HG02678 (cell line): ENCODE measurements at regions not wholly inside any gene's neighbourhood (a gene's known extent, or its start where the extent isn't known, plus 50 kb on each side); places are given as distances from the start of the nearest gene placed in this dataset.

Experiments used
- ATAC-seq: cut with Tn5 transposase; IDR thresholded peaks from one replicate; pipeline ENCODE4 v1.9.1; 2021; ENCODE audit warnings: mild to moderate bottlenecking, moderate library complexity; ENCODE audit not compliant: unreplicated experiment

DNA sequence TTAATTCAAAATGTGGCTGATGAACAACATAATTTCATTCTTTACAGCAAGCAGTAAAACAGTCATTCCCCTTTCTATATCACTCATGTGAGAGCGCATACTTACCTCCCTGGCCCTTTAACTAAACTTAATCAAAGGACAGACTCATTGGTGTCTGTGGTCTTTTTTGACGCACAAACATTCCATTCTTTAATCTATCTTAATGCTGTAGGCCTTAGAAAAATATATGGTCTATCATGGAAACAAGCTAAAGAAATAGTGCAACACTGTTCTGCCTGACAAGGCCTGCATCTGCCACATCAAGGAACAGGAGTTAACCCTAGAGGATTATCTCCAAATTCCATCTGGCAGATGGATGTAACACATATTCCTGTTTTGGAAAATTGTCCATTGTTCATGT lies 878.1 kb downstream of the NLGN4Y start:
- ATAC-seq, result no peak

DNA sequence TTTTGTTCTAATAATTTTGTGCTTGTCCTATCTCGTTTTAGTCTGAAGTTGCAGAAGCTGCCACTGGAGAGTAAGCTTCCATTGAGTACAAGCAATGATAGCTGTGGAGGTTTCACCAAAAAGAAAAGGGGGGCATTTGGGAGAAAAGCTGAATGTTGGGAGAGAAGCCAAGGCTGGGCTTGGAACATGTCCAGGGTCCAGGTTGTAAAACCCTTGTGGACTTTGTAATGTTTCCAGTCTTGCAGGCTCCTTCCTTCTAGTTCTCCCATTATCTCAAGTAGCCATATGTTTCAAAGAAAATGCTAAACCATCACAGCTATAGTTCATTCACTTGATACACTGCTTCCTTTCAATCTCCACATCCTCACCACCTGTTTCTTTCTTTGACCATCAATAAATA lies 880.2 kb downstream of the NLGN4Y start:
- no peak for ATAC-seq

DNA sequence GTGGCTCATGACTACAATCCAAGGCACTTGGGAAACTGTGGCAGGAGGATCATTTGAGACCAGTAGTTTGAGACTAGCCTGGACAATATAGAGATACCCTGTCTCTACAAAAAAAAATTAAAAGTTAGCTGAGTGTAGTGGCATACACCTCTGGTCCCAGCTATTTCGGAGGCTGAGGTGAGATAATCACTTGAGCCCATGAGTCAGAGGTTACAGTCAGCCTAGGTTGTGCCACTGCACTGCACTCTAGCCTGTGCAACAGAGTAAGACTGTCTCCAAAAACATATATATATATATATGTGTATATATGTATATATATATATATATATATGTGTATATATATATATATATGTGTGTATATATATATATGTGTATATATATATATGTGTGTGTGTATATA lies 890.8 kb downstream of the NLGN4Y start:
- no peak for ATAC-seq

DNA sequence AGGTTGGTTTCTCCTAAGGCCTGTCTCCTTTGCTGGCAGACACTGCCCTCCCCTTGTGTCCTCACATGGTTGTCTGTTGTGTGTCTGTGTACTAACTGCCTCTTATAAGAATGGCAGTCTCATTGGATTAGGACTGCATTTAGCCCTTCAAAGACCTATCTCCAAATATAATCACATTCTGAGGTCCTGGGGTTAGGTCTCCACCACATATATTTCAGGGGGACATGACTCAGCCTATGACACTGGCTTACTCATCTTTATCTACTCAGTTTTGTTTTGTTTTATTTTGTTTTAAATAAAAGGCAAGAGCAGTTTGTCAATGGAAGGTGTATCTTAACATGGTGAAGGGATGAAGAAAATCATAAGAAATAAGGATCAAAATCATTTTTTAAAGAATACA lies 894.3 kb downstream of the NLGN4Y start:
- ATAC-seq, result no peak

DNA sequence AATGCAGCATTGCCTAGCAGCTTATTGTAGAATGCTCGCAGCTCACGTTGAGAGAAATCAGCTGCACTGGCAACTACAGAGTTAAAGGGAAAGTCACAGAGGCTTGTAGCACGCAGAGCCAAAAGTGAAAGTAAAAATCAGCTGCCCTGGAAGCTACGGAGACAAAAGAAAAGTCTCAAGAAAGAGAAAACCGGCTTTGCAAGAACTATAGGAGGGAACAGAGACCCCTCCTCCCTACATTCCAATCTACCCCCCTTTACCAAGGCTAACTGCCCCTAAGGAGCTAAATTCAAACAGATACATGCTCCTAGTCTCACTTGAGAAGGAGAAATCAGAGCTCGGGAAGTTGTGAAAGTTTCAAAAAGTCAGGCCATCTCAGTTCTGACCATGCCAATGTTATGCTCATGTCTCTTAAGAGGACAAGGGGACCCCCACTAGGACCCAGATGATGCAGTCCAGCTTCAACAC lies 900.4 kb downstream of the NLGN4Y start:
- peak; percentile 89 for ATAC-seq

- ATAC-seq, result no peak
Observed at GRCh38 chrY:15440021-15440695, 915.8 kb downstream of the NLGN4Y start.

DNA sequence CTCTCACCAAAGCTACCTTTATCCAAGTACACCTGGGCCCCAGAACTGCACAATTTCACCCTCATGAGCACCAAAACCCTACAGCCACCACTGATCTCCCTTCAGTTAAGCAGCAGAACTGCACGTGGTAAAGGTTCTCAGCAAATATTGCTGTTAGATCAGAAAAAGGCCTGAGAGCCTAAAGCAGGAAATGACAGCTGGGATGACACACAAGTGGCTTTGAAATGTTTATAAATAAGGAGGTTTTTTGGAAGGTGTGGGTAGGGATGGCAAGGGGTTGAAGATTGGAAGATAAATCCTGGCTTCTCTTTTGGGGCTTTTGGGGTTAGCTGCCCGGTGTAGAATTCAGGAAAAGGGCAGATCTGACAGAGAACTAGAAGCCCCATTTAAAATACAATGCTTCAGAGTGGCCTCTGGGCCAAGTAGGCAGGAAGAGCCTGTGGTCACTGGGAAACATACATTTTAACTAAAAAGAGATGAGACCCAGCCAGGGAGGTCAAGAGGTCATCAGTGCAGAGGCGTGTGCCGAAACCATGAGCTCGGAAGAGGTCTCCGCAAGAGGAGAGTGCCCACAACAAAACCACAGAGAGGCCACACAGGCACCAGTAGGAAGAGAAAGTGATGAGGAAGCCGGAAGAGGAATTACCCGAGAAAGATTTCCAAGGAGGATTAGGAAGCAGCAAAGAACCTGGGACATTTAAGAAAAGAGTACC lies 916.5 kb downstream of the NLGN4Y start:
- no peak for ATAC-seq

DNA sequence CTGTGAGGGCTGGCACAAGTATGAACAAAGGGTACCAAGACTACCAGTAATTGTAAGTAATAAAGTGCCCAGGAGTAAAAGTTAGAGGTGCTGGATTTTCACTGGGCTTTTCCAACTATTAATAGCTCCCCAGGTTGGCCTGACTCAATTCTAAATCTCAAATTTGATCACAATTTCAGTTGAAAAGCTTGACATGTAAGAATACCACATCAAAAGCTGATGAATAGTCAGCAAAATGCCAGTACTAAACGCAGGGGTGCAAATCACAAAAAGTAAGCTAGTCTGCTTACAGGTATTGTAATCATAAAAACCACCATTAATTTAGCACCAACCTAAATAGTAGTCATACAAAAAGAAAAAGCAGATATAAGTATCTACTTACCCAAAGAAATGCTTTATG lies 917.5 kb downstream of the NLGN4Y start:
- ATAC-seq, result no peak

GRCh38 chrY:15445871-15446270 lies 921.5 kb downstream of the NLGN4Y start:
- ATAC-seq, result no peak

GRCh38 chrY:15446861-15447260 lies 922.5 kb downstream of the NLGN4Y start:
- ATAC-seq, result no peak

GRCh38 chrY:15447959-15448358 lies 923.6 kb downstream of the NLGN4Y start:
- no peak for ATAC-seq

DNA sequence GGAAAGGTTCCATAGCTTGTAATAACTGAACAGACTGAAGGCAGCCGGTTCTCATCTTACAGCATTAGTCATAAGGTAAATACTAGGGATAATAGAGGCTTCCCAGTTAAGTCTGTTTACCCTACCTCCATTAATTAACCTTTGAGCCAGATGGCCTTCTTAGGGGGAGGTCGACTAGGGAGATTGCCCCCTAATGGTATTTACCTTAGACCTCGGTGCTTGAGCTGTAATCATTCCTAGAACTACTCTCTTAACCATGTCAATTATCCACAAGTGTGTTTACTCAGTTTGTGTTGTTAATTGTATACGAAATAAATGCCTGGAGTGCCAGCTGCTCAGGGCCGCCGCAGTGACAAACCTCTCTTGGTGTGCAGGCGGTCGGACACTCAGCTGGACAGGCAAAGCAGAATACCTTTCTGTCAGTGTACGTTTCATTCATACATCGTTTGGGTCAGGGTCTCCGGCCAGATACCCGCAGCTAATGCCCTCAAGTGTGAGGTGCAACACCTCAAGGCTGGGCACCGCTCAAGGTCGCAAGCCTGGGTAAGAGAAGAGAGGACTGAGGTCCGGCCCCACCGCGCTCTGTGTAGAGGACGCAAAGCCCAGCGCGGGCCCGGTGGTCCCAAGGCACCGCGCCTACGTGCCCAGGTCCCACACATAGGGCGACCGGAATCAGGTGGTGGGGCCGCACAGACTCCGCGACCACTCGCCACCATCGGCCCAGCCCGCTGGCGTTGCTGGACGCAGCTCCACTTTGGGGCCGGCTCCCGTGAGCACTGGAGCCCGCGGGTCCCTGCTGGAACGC lies 931.0 kb downstream of the NLGN4Y start:
- ATAC-seq, result no peak

GRCh38 chrY:15455980-15456469 lies 931.7 kb downstream of the NLGN4Y start:
- no peak for ATAC-seq

GRCh38 chrY:15456491-15456890 lies 932.2 kb downstream of the NLGN4Y start:
- ATAC-seq, result no peak

GRCh38 chrY:15457682-15458081 lies 933.4 kb downstream of the NLGN4Y start:
- no peak for ATAC-seq

- ATAC-seq, result no peak
Observed at GRCh38 chrY:15458426-15458825, 934.1 kb downstream of the NLGN4Y start.

GRCh38 chrY:15465880-15466279 lies 941.6 kb downstream of the NLGN4Y start:
- no peak for ATAC-seq

DNA sequence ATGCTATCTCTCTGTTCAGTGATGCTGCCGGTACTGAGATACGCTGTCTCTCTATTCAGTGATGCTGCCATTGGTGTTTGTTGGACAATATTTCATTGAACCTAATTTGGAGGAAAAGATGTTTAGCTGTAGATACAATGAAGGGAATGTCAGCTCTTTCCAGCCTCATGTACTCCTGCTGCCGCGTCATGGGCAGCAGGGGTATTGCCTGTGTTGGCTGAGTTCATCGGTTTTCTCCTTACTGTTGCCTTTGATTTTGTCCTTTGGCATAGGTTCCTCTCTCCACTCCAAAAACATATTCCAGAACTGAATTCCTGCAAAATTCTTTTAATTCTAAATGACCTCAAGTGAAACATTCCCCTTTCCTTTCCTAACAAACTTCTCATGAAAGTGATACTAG lies 942.6 kb downstream of the NLGN4Y start:
- ATAC-seq, result no peak

GRCh38 chrY:15468091-15468490 lies 943.8 kb downstream of the NLGN4Y start:
- no peak for ATAC-seq

DNA sequence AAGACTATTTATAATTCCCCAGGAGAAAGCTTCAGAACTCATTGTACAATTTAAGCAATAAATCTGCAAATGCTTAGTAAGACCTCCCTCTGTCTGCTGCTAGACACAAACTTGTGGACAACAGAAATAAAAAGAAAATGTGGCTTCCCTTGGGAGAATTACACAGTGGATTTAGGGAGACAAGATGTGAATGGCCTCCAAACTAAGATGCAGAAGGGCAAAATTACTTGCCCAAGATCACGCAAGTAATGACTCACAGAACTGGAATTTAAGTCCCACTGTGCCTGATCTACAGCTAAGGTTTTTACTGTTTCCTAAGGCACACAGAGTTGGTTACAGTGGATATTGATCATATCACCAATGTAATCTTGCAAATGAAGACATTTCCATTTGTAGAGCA lies 947.0 kb downstream of the NLGN4Y start:
- ATAC-seq, result no peak

DNA sequence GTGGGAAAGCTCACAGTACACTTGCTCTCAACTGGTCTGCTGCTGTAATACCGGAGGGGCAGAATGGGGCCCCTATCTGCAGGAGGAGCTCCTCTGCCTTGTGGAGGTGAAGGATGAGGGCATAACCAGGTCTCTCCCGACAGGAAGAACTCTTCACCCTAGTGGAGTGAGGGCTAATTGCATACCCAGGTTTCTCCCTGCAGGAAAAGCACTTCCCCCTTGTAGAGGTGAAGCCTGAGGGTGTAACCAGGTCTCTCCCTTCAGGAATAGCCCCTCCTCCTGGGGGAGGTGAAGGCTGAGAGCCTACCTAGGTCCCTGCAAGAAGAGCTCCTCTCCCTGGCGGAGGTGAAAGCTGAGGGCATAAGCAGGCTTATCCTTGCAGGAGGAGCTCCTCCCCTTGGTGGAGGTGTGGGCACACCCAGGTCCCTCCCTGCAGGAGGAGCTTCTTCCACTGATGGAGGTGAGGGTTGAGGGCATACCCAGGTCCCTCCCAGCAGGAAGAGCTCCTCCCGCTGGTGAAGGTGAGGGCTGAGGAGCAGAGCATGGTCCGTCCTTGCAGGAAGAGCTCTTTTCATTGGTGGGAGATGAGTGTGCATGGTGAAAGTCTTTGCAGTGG lies 954.1 kb downstream of the NLGN4Y start:
- ATAC-seq, result no peak
